ENCODE measurements at regions not wholly inside any gene's neighbourhood (a gene's known extent, or its start where the extent isn't known, plus 50 kb on each side); places are given as distances from the start of the nearest gene placed in this dataset.
"Not testable (repeated sequence)": the region's sequence is repeated elsewhere in the genome, so short reads cannot be mapped to it uniquely, and the experiment has no call there.

DNA sequence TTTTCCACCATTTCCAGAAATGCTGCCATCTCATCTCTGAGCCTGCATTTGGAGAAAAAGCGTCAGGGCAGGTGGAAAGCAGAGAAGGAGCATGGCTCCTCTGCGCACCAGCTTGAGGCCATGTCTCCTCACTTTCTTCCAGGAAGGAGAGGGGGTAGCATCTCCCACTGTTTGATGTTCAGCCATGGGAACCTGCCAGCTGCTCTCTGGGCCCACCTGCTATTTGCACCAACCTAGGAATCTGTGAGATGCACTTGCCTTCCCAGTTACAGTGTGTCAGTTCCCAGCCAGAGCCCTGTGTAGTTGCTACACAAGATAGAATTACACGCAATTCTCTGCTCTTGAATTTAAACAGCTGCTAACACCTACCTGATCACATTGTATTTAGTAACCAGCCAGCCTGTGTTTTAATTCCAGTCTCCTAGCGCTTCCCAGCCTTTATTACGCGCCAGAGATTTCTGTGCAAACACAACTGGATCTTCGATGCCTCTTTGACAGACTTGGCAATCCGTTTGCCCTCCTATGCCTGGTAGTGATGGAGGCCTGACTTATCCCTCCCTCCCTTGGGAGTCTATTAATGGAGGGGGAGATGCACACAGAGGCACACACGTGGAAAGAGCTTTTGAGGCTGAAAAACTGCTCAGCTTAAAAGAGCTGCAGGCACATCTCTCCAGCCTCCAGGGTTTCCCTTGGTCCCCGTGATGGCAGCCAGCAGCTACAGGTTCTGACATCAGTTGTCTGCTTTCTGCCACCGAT is 98.1 kb upstream of the SEC14L1 start:
- Histone ChIP-seq H3K4me1 (ENCODE audit: control insufficient read depth, low read depth, low read length) (no peaks in the 10 kb centered on the region), H3K27ac (ENCODE audit: low read length) (no peak overlapping the region), H3K27me3 (ENCODE audit: control insufficient read depth, insufficient read depth, low read length) (no peaks in the 10 kb centered on the region), H3K9ac (ENCODE audit: low read length) (no peak overlapping the region), H3K36me3 (ENCODE audit: control insufficient read depth, low read depth, low read length) (no peaks in the 10 kb centered on the region), H3K4me3 (ENCODE audit: low read length) (no peak overlapping the region), H3K9me3 (ENCODE audit: control insufficient read depth, low read depth, low read length) (peaks cover 5% of the 10 kb centered on the region)

GRCh38 chr17:77045441-77046041 is 95.2 kb upstream of the SEC14L1 start:
- no peaks in the 10 kb centered on the region for H3K27me3 ChIP-seq (ENCODE audit: control insufficient read depth, insufficient read depth, low read length)
- H3K4me1 ChIP-seq (ENCODE audit: control insufficient read depth, low read depth, low read length): no peaks in the 10 kb centered on the region
- no peak overlapping the region for H3K4me3 ChIP-seq (ENCODE audit: low read length)
- no peak overlapping the region for H3K9ac ChIP-seq (ENCODE audit: low read length)
- H3K36me3 ChIP-seq (ENCODE audit: control insufficient read depth, low read depth, low read length): no peaks in the 10 kb centered on the region
- H3K27ac ChIP-seq (ENCODE audit: low read length): no peak overlapping the region
- peaks cover 5% of the 10 kb centered on the region for H3K9me3 ChIP-seq (ENCODE audit: control insufficient read depth, low read depth, low read length)

- Histone ChIP-seq H3K4me1 (ENCODE audit: control insufficient read depth, low read depth, low read length) (no peaks in the 10 kb centered on the region), H3K27ac (ENCODE audit: low read length) (no peak overlapping the region), H3K4me3 (ENCODE audit: low read length) (no peak overlapping the region), H3K27me3 (ENCODE audit: control insufficient read depth, insufficient read depth, low read length) (no peaks in the 10 kb centered on the region), H3K9me3 (ENCODE audit: control insufficient read depth, low read depth, low read length) (peaks cover 5% of the 10 kb centered on the region), H3K36me3 (ENCODE audit: control insufficient read depth, low read depth, low read length) (no peaks in the 10 kb centered on the region), H3K9ac (ENCODE audit: low read length) (no peak overlapping the region)
Measured at GRCh38 chr17:77049440-77049839, 91.3 kb upstream of the SEC14L1 start.

- H3K4me1 ChIP-seq (ENCODE audit: control insufficient read depth, low read depth, low read length): not testable (repeated sequence)
Measured at GRCh38 chr17:77050901-77051300, 89.9 kb upstream of the SEC14L1 start.

GRCh38 chr17:77054936-77055335 is 85.8 kb upstream of the SEC14L1 start:
- Histone ChIP-seq H3K9me3 (ENCODE audit: control insufficient read depth, low read depth, low read length) (no peaks in the 10 kb centered on the region), H3K4me1 (ENCODE audit: control insufficient read depth, low read depth, low read length) (no peaks in the 10 kb centered on the region), H3K36me3 (ENCODE audit: control insufficient read depth, low read depth, low read length) (no peaks in the 10 kb centered on the region), H3K27me3 (ENCODE audit: control insufficient read depth, insufficient read depth, low read length) (no peaks in the 10 kb centered on the region), H3K27ac (ENCODE audit: low read length) (no peak overlapping the region), H3K4me3 (ENCODE audit: low read length) (no peak overlapping the region), H3K9ac (ENCODE audit: low read length) (no peak overlapping the region)

More at GRCh38 chr17:77050901-77051300, 89.9 kb upstream of the SEC14L1 start:
- not testable (repeated sequence) for H3K27ac ChIP-seq (ENCODE audit: low read length); H3K4me3 ChIP-seq (ENCODE audit: low read length); H3K36me3 ChIP-seq (ENCODE audit: control insufficient read depth, low read depth, low read length); H3K9me3 ChIP-seq (ENCODE audit: control insufficient read depth, low read depth, low read length); H3K27me3 ChIP-seq (ENCODE audit: control insufficient read depth, insufficient read depth, low read length); H3K9ac ChIP-seq (ENCODE audit: low read length)

- no peaks in the 10 kb centered on the region for H3K9me3 ChIP-seq (ENCODE audit: control insufficient read depth, low read depth, low read length)
- H3K9ac ChIP-seq (ENCODE audit: low read length): no peak overlapping the region
- H3K27ac ChIP-seq (ENCODE audit: low read length): no peak overlapping the region
- H3K36me3 ChIP-seq (ENCODE audit: control insufficient read depth, low read depth, low read length): no peaks in the 10 kb centered on the region
- no peaks in the 10 kb centered on the region for H3K4me1 ChIP-seq (ENCODE audit: control insufficient read depth, low read depth, low read length)
- no peaks in the 10 kb centered on the region for H3K27me3 ChIP-seq (ENCODE audit: control insufficient read depth, insufficient read depth, low read length)
- H3K4me3 ChIP-seq (ENCODE audit: low read length): no peak overlapping the region
Measured at GRCh38 chr17:77055453-77055852, 85.3 kb upstream of the SEC14L1 start.

GRCh38 chr17:77058016-77058415 is 82.8 kb upstream of the SEC14L1 start:
- H3K36me3 ChIP-seq (ENCODE audit: control insufficient read depth, low read depth, low read length): no peaks in the 10 kb centered on the region
- no peaks in the 10 kb centered on the region for H3K27me3 ChIP-seq (ENCODE audit: control insufficient read depth, insufficient read depth, low read length)
- no peaks in the 10 kb centered on the region for H3K9me3 ChIP-seq (ENCODE audit: control insufficient read depth, low read depth, low read length)
- no peak overlapping the region for H3K9ac ChIP-seq (ENCODE audit: low read length)
- H3K4me3 ChIP-seq (ENCODE audit: low read length): no peak overlapping the region
- no peaks in the 10 kb centered on the region for H3K4me1 ChIP-seq (ENCODE audit: control insufficient read depth, low read depth, low read length)
- no peak overlapping the region for H3K27ac ChIP-seq (ENCODE audit: low read length)

GRCh38 chr17:77061669-77062068 is 79.1 kb upstream of the SEC14L1 start:
- no peaks in the 10 kb centered on the region for H3K27me3 ChIP-seq (ENCODE audit: control insufficient read depth, insufficient read depth, low read length)
- peaks cover 2% of the 10 kb centered on the region for H3K4me1 ChIP-seq (ENCODE audit: control insufficient read depth, low read depth, low read length)
- no peaks in the 10 kb centered on the region for H3K9me3 ChIP-seq (ENCODE audit: control insufficient read depth, low read depth, low read length)
- H3K27ac ChIP-seq (ENCODE audit: low read length): no peak overlapping the region
- H3K36me3 ChIP-seq (ENCODE audit: control insufficient read depth, low read depth, low read length): no peaks in the 10 kb centered on the region
- H3K9ac ChIP-seq (ENCODE audit: low read length): no peak overlapping the region
- no peak overlapping the region for H3K4me3 ChIP-seq (ENCODE audit: low read length)

DNA sequence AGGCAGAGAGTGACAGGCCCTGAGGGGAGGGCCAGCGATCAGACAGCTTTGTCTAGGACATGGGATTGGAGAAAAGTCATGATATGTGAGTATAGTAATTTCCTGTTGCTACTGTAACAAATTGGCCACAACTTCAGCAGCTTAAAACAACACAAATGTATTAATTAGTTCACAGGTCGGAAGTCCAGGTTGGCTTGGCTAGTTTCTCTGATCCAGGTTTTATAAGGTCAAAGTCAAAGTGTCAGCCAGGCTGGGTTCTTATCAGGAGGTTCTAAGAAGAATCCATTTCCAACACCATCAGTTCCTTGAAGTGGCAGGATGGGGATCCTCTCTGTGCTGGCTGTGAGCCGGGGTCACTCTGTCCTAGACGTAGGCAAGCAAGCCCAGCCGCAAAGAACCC is 76.2 kb upstream of the SEC14L1 start:
- peaks cover 6% of the 10 kb centered on the region for H3K4me1 ChIP-seq (ENCODE audit: control insufficient read depth, low read depth, low read length)
- H3K27me3 ChIP-seq (ENCODE audit: control insufficient read depth, insufficient read depth, low read length): no peaks in the 10 kb centered on the region
- H3K36me3 ChIP-seq (ENCODE audit: control insufficient read depth, low read depth, low read length): no peaks in the 10 kb centered on the region
- no peak overlapping the region for H3K27ac ChIP-seq (ENCODE audit: low read length)
- H3K4me3 ChIP-seq (ENCODE audit: low read length): no peak overlapping the region
- H3K9me3 ChIP-seq (ENCODE audit: control insufficient read depth, low read depth, low read length): no peaks in the 10 kb centered on the region
- H3K9ac ChIP-seq (ENCODE audit: low read length): no peak overlapping the region

DNA sequence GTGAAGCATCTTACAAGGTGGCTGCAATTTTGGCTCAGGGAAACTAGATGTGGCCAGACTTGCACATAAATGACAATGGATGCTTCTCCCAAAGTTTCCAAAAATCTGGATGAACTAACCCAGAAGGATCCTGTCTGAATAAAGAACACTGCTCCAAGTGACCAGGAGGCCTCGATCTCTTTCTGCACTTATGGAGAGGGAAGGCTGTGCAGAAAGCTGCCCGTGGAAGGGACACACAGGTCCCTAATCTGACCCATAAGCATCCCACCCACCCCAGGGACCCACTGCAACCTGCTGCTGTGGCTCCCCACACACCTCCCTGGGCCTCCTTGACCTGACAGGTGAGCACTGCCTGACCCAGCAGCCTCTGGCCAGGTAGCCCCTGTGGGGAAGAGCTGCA is 74.6 kb upstream of the SEC14L1 start:
- no peaks in the 10 kb centered on the region for H3K36me3 ChIP-seq (ENCODE audit: control insufficient read depth, low read depth, low read length)
- no peak overlapping the region for H3K27ac ChIP-seq (ENCODE audit: low read length)
- no peak overlapping the region for H3K9ac ChIP-seq (ENCODE audit: low read length)
- H3K4me3 ChIP-seq (ENCODE audit: low read length): no peak overlapping the region
- no peaks in the 10 kb centered on the region for H3K27me3 ChIP-seq (ENCODE audit: control insufficient read depth, insufficient read depth, low read length)
- H3K9me3 ChIP-seq (ENCODE audit: control insufficient read depth, low read depth, low read length): no peaks in the 10 kb centered on the region
- H3K4me1 ChIP-seq (ENCODE audit: control insufficient read depth, low read depth, low read length): peaks cover 6% of the 10 kb centered on the region

DNA sequence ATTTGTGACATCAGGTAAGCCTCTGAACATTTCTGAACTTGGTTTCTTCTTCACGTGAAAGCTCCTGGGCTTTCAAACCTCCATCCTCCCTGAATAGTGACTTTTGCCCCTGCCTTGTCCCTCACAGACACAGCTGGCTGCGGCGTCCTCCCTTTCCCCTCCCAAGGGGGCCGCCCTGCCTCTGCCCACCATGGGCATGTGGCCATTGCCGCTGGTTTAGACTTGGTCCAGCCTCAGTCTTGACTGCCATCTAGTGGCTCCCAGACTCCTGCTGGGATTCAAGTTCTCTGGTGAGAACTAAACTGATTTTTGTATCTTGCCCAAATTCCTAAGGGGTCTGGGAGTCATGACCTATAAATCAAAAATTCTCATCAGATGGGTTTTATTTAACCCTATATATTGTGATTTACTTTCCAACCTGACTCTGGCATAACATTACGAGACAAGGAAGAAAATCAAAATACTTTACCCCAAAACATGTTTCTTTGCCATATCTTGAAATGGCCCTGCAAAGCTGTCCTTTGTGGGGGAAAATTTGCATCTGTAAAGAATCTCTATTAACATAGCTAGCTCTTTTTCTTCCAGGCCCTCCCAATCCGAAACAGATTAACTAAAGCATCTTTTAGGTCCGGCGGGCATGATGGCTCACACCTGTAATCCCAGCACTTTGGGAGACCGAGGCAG is 73.9 kb upstream of the SEC14L1 start:
- H3K9me3 ChIP-seq (ENCODE audit: control insufficient read depth, low read depth, low read length); H3K27me3 ChIP-seq (ENCODE audit: control insufficient read depth, insufficient read depth, low read length); H3K4me1 ChIP-seq (ENCODE audit: control insufficient read depth, low read depth, low read length); H3K4me3 ChIP-seq (ENCODE audit: low read length); H3K36me3 ChIP-seq (ENCODE audit: control insufficient read depth, low read depth, low read length); H3K9ac ChIP-seq (ENCODE audit: low read length); H3K27ac ChIP-seq (ENCODE audit: low read length): not testable (repeated sequence)

DNA sequence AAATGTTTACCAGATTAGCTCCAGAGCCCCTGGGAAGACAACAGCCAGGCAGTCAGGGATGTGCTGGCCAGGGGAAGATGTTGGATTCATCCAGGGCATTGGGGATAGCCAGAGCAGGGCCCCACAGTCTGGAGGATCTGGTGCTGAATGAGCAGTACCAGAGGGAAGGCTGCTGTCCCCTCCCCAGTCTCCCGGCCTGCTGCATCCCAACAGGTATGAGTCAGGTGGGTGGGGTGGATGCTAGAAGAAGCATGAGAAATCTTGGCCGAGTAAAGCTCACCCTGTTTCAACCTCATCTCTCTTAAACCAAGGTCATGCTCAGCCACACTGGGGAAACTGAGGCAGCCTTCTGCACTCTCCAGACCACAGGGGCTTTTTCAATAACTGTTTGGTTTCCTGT is 71.9 kb upstream of the SEC14L1 start:
- Histone ChIP-seq H3K27me3 (ENCODE audit: control insufficient read depth, insufficient read depth, low read length) (no peaks in the 10 kb centered on the region), H3K27ac (ENCODE audit: low read length) (no peak overlapping the region), H3K9ac (ENCODE audit: low read length) (no peak overlapping the region), H3K9me3 (ENCODE audit: control insufficient read depth, low read depth, low read length) (no peaks in the 10 kb centered on the region), H3K4me1 (ENCODE audit: control insufficient read depth, low read depth, low read length) (peaks cover 6% of the 10 kb centered on the region), H3K4me3 (ENCODE audit: low read length) (no peak overlapping the region), H3K36me3 (ENCODE audit: control insufficient read depth, low read depth, low read length) (no peaks in the 10 kb centered on the region)

All from iPS-18a (cell line).